ENCODE measurements at regions not wholly inside any gene's neighbourhood (a gene's known extent, or its start where the extent isn't known, plus 50 kb on each side); places are given as distances from the start of the nearest gene placed in this dataset.

GRCh38 chr1:80211691-80212380, 1205.3 kb upstream of the ADGRL4 start:
- TF ChIP-seq, protein P1, sequence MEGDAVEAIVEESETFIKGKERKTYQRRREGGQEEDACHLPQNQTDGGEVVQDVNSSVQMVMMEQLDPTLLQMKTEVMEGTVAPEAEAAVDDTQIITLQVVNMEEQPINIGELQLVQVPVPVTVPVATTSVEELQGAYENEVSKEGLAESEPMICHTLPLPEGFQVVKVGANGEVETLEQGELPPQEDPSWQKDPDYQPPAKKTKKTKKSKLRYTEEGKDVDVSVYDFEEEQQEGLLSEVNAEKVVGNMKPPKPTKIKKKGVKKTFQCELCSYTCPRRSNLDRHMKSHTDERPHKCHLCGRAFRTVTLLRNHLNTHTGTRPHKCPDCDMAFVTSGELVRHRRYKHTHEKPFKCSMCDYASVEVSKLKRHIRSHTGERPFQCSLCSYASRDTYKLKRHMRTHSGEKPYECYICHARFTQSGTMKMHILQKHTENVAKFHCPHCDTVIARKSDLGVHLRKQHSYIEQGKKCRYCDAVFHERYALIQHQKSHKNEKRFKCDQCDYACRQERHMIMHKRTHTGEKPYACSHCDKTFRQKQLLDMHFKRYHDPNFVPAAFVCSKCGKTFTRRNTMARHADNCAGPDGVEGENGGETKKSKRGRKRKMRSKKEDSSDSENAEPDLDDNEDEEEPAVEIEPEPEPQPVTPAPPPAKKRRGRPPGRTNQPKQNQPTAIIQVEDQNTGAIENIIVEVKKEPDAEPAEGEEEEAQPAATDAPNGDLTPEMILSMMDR (conservative IDR thresholded peaks at IDR 0.05; ENCODE audit: low read length): no peak
- no peak for TF ChIP-seq EZH2phosphoT487 (IDR thresholded peaks at IDR 0.05; ENCODE audit: borderline replicate concordance, low read depth, low read length)
